ENCODE measurements at regions not wholly inside any gene's neighbourhood (a gene's known extent, or its start where the extent isn't known, plus 50 kb on each side); places are given as distances from the start of the nearest gene placed in this dataset.

- Histone ChIP-seq H3K27me3 (ENCODE audit: control insufficient read depth, insufficient read depth, low read length) (no peaks in the 10 kb centered on the region), H3K9me3 (ENCODE audit: control insufficient read depth, insufficient read depth, low read length) (no peaks in the 10 kb centered on the region), H3K4me1 (ENCODE audit: control insufficient read depth, insufficient read depth, low read length) (no peaks in the 10 kb centered on the region), H3K4me3 (ENCODE audit: low read length) (no peak overlapping the region), H3K36me3 (ENCODE audit: control insufficient read depth, insufficient read depth, low read length) (no peaks in the 10 kb centered on the region), H3K27ac (ENCODE audit: low read length) (no peak overlapping the region)
- no peak for DNase-seq (ENCODE audit: low read depth, low spot score)
- WGBS (ENCODE audit: insufficient coverage, insufficient read length): no CpG with 5 or more reads among the region's 1 CpG
Measured at GRCh38 chr4:148514041-148514440, 71.8 kb upstream of the NR3C2 start.

DNA sequence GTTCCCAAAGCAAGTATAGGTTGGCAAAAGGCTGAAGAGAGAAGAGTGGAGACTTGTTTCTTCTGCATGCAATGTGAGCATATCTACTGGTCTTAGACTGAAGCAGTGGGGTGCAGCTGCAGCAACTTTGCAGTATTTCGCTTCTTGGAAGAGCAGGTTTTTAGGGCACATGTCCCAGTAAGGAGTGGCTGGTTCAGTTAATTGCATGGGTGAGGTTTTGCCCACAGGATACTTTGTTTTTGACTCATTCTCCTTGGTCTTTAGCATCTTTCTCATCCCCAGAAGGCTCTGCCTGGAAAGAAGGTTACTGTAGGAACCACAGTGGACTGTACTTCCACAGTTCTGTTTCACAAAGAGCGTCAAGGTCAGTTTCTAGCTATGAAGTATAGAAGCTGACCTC is 68.0 kb upstream of the NR3C2 start:
- WGBS (ENCODE audit: insufficient coverage, insufficient read length): no CpG with 5 or more reads among the region's 2 CpGs
- H3K4me1 ChIP-seq (ENCODE audit: control insufficient read depth, insufficient read depth, low read length): no peaks in the 10 kb centered on the region
- H3K27me3 ChIP-seq (ENCODE audit: control insufficient read depth, insufficient read depth, low read length): no peaks in the 10 kb centered on the region
- no peak overlapping the region for H3K27ac ChIP-seq (ENCODE audit: low read length)
- H3K4me3 ChIP-seq (ENCODE audit: low read length): no peak overlapping the region
- H3K36me3 ChIP-seq (ENCODE audit: control insufficient read depth, insufficient read depth, low read length): no peaks in the 10 kb centered on the region
- H3K9me3 ChIP-seq (ENCODE audit: control insufficient read depth, insufficient read depth, low read length): no peaks in the 10 kb centered on the region
- no peak for DNase-seq (ENCODE audit: low read depth, low spot score)

- no peaks in the 10 kb centered on the region for H3K4me1 ChIP-seq (ENCODE audit: control insufficient read depth, insufficient read depth, low read length)
- no peaks in the 10 kb centered on the region for H3K27me3 ChIP-seq (ENCODE audit: control insufficient read depth, insufficient read depth, low read length)
- H3K9me3 ChIP-seq (ENCODE audit: control insufficient read depth, insufficient read depth, low read length): no peaks in the 10 kb centered on the region
- H3K27ac ChIP-seq (ENCODE audit: low read length): no peak overlapping the region
- WGBS (ENCODE audit: insufficient coverage, insufficient read length): no CpG with 5 or more reads among the region's 1 CpG
- H3K36me3 ChIP-seq (ENCODE audit: control insufficient read depth, insufficient read depth, low read length): no peaks in the 10 kb centered on the region
- DNase-seq (ENCODE audit: low read depth, low spot score): no peak
- H3K4me3 ChIP-seq (ENCODE audit: low read length): no peak overlapping the region
Measured at GRCh38 chr4:148503681-148504080, 61.5 kb upstream of the NR3C2 start.

- Histone ChIP-seq H3K9me3 (ENCODE audit: control insufficient read depth, insufficient read depth, low read length) (no peaks in the 10 kb centered on the region), H3K36me3 (ENCODE audit: control insufficient read depth, insufficient read depth, low read length) (no peaks in the 10 kb centered on the region), H3K27me3 (ENCODE audit: control insufficient read depth, insufficient read depth, low read length) (no peaks in the 10 kb centered on the region), H3K27ac (ENCODE audit: low read length) (no peak overlapping the region), H3K4me3 (ENCODE audit: low read length) (no peak overlapping the region), H3K4me1 (ENCODE audit: control insufficient read depth, insufficient read depth, low read length) (no peaks in the 10 kb centered on the region)
- no CpG with 5 or more reads among the region's 2 CpGs for WGBS (ENCODE audit: insufficient coverage, insufficient read length)
- no peak for DNase-seq (ENCODE audit: low read depth, low spot score)
Measured at GRCh38 chr4:148497258-148497657, 55.0 kb upstream of the NR3C2 start.

- Histone ChIP-seq H3K27me3 (ENCODE audit: control insufficient read depth, insufficient read depth, low read length) (no peaks in the 10 kb centered on the region), H3K36me3 (ENCODE audit: control insufficient read depth, insufficient read depth, low read length) (no peaks in the 10 kb centered on the region), H3K27ac (ENCODE audit: low read length) (no peak overlapping the region), H3K9me3 (ENCODE audit: control insufficient read depth, insufficient read depth, low read length) (no peaks in the 10 kb centered on the region), H3K4me1 (ENCODE audit: control insufficient read depth, insufficient read depth, low read length) (no peaks in the 10 kb centered on the region), H3K4me3 (ENCODE audit: low read length) (no peak overlapping the region)
- no peak for DNase-seq (ENCODE audit: low read depth, low spot score)
- WGBS (ENCODE audit: insufficient coverage, insufficient read length): no CpG with 5 or more reads among the region's 1 CpG
Measured at GRCh38 chr4:148495463-148495862, 53.2 kb upstream of the NR3C2 start.

Measured in iPS DF 6.9 (cell line).